ENCODE measurements at regions not wholly inside any gene's neighbourhood (a gene's known extent, or its start where the extent isn't known, plus 50 kb on each side); places are given as distances from the start of the nearest gene placed in this dataset.

DNA sequence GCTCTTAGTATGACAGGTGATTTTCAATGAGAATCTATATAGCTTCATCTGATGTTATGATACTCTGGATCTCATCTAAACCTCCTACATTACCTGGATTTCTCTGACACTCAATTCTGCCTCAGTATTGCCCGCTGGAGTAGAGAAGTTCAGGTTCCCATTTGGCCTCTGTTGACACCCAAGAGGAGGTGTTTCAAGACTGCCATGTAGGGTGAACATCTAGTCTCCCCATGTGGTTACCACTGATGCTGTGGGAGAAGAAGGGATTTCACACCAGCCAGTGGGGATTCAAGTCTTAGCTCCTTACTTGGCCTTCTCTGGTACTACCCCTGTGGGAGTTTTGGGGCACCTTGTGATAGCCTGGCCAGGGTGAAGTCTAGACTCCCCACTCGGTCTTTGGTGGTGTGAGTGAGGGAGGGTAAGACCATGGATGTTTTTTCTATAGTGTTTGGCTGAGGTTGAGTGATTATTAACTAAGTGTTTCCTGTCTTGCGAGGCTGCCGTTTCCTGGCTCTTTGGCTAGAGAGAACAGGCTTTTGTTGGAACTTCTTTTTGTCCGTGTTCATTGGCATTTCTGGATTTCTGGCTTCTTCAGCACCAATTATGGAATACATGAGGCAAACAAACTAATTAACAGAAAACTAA lies 90.7 kb downstream of the RHOU start:
- Histone ChIP-seq H3K4me1 (ENCODE audit: insufficient read depth, low read length) (peaks cover 15% of the 10 kb centered on the region), H3K36me3 (ENCODE audit: insufficient read depth, low read depth, low read length) (no peaks in the 10 kb centered on the region), H3K4me3 (ENCODE audit: low read length) (no peak overlapping the region), H3K27me3 (ENCODE audit: insufficient read depth, low read length) (no peaks in the 10 kb centered on the region), H3K9ac (ENCODE audit: low read depth, low read length) (no peak overlapping the region), H3K27ac (ENCODE audit: low read length) (no peak overlapping the region), H3K9me3 (ENCODE audit: insufficient read depth, low read depth, low read length) (no peaks in the 10 kb centered on the region)

DNA sequence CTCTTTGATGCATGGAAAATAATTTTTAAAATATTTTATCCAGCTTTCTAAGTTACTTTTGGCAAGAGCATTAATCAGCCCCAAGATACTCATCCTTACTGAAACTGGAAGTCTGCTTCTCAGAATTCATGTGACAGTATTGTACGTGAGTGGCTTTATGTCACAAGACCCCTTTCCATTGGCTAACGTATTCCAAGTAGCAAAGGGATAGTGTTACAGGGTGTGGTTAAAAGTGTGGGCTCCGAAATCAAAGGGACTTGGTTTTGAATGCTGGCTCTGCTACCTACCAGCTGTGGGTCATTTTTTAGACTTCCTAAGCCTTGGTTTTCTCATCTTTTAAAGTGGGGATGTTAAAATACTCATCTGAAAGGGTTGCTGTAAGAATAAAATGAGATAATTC lies 91.7 kb downstream of the RHOU start:
- H3K36me3 ChIP-seq (ENCODE audit: insufficient read depth, low read depth, low read length) = no peaks in the 10 kb centered on the region
- H3K27me3 ChIP-seq (ENCODE audit: insufficient read depth, low read length) = no peaks in the 10 kb centered on the region
- no peak overlapping the region for H3K27ac ChIP-seq (ENCODE audit: low read length)
- H3K9ac ChIP-seq (ENCODE audit: low read depth, low read length) = no peak overlapping the region
- H3K9me3 ChIP-seq (ENCODE audit: insufficient read depth, low read depth, low read length) = no peaks in the 10 kb centered on the region
- H3K4me1 ChIP-seq (ENCODE audit: insufficient read depth, low read length) = peaks cover 15% of the 10 kb centered on the region
- no peak overlapping the region; the same call in 1 of the 2 replicates for H3K4me3 ChIP-seq (ENCODE audit: low read length)

DNA sequence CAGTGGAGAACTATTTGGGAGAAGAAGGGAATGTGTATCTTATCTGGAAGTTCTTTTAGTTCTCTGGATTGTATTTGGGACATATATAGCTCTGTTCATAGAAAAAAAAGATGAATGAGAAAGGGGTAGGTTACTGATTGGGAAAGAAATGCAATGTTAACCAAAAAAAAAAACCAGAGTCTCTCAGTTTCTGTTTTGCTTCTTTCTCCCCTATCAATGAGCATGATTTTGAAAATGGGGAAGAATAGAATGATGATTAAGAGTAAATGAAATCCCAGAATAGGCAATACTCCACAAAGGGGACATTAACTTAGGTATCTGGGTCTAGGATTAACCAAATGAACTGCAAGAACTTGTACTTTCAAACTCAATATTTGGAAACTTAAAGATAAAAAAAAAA lies 92.9 kb downstream of the RHOU start:
- H3K27me3 ChIP-seq (ENCODE audit: insufficient read depth, low read length) = no peaks in the 10 kb centered on the region
- H3K27ac ChIP-seq (ENCODE audit: low read length) = no peak overlapping the region
- no peak overlapping the region for H3K4me3 ChIP-seq (ENCODE audit: low read length)
- no peaks in the 10 kb centered on the region for H3K36me3 ChIP-seq (ENCODE audit: insufficient read depth, low read depth, low read length)
- H3K4me1 ChIP-seq (ENCODE audit: insufficient read depth, low read length) = peaks cover 15% of the 10 kb centered on the region
- H3K9ac ChIP-seq (ENCODE audit: low read depth, low read length) = no peak overlapping the region
- no peaks in the 10 kb centered on the region for H3K9me3 ChIP-seq (ENCODE audit: insufficient read depth, low read depth, low read length)

DNA sequence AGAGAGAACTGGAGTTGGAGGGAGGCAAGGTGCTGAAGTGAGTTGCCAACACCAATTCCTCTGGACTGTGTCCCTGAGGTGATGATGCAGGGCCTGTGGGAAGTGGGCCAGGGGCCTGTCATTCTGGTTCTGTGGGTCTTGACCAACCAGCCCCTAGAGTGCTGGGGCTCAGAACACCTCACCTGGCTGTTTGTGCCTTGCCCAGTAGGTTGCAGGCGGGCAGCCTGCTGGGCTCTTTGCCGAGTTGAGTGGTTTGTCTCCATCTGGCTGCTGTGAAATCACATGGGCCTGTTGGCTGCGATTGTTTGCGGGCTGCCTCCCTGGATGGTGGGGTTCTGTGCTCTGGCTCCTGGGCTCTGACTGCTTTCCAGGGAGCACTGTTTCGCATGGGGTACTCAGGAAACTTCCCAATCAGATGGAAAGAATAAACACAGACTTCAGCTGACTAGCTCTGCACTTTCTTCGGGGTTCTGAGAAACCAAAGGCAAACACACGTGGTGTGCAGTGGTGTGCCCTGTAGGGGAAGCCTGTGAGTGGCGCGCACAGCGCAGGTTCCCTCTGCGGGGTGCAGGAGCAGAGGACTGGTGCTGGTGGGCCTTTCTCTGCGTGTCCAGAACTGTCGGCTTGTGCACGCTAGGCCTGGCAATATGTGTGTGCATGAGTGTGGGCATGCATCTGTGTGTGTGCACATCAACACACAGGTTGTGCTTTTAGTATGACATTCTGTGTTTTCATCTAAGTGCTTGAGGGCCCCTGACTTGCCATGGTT lies 95.1 kb downstream of the RHOU start:
- Histone ChIP-seq H3K9ac (ENCODE audit: low read depth, low read length) (no peak overlapping the region), H3K36me3 (ENCODE audit: insufficient read depth, low read depth, low read length) (no peaks in the 10 kb centered on the region), H3K4me1 (ENCODE audit: insufficient read depth, low read length) (peaks cover 15% of the 10 kb centered on the region), H3K4me3 (ENCODE audit: low read length) (no peak overlapping the region), H3K27ac (ENCODE audit: low read length) (no peak overlapping the region), H3K9me3 (ENCODE audit: insufficient read depth, low read depth, low read length) (no peaks in the 10 kb centered on the region), H3K27me3 (ENCODE audit: insufficient read depth, low read length) (no peaks in the 10 kb centered on the region)

DNA sequence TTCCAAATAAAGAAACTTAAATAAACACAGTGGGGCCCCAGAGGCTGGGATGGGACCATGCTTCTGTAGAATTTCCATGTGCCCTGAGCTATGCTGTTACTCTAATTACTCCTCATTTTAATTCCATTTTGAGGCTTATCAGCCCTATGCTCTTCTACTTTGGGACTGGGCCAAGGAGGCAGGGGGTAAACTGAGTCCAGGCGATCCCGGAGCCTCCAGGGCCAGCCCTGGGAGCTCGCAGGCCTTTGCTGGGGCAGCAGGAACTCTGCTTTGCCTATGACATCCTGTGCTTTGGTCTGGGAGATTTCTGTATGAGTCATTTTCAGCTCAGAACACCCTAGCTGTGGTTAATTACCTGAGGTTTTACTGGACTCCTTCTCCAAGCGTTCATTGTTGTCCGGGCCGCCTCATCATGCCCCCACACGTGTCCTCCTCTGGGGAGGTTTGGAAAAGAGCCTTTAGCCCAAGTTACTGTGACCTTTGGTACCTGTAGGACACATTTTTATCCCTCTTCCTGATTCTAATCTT lies 95.7 kb downstream of the RHOU start:
- Histone ChIP-seq H3K9me3 (ENCODE audit: insufficient read depth, low read depth, low read length) (no peaks in the 10 kb centered on the region), H3K27me3 (ENCODE audit: insufficient read depth, low read length) (no peaks in the 10 kb centered on the region), H3K9ac (ENCODE audit: low read depth, low read length) (no peak overlapping the region), H3K36me3 (ENCODE audit: insufficient read depth, low read depth, low read length) (no peaks in the 10 kb centered on the region), H3K4me1 (ENCODE audit: insufficient read depth, low read length) (peaks cover 15% of the 10 kb centered on the region), H3K27ac (ENCODE audit: low read length) (no peak overlapping the region), H3K4me3 (ENCODE audit: low read length) (no peak overlapping the region)

DNA sequence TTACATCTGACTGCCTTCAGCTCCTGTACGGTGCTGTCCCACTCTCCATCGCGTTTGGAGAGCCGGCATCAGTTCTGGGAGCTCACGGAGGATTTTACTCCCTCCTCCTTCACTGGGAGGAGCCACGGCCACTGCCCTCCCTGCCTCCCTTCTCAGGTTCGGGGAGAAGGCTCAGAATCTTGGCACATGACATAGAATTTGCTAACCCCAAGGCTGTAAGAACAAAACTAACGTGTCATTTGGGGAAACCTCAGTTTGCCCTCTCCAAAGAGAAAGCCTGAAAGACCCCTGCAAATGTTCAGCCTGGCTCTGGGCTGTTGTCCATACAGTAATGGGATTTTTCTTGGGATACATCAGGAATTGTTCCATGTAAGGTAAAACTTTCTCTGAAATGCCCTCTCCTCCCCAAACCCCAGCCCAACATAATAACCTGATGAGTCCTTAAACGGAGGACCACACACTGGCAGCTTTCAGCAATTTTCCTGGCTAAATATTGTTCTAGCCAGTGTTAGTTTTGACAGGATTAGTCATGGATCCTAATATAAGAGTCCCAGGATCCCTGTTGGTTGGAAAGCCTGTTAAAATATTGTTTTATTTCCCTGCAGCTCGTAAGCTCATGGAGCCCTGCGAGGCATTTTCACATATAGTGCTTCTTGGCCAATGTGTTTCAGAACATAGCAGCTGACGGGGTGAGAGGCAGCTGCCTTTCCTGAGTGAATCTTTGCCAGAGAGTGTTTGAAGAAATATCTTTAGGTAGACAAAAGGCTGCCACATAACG lies 98.8 kb downstream of the RHOU start:
- Histone ChIP-seq H3K36me3 (ENCODE audit: insufficient read depth, low read depth, low read length) (no peaks in the 10 kb centered on the region), H3K27ac (ENCODE audit: low read length) (no peak overlapping the region), H3K4me1 (ENCODE audit: insufficient read depth, low read length) (peaks cover 6% of the 10 kb centered on the region; the same call in 1 of the 2 replicates), H3K9ac (ENCODE audit: low read depth, low read length) (no peak overlapping the region), H3K9me3 (ENCODE audit: insufficient read depth, low read depth, low read length) (no peaks in the 10 kb centered on the region), H3K27me3 (ENCODE audit: insufficient read depth, low read length) (no peaks in the 10 kb centered on the region), H3K4me3 (ENCODE audit: low read length) (no peak overlapping the region)

DNA sequence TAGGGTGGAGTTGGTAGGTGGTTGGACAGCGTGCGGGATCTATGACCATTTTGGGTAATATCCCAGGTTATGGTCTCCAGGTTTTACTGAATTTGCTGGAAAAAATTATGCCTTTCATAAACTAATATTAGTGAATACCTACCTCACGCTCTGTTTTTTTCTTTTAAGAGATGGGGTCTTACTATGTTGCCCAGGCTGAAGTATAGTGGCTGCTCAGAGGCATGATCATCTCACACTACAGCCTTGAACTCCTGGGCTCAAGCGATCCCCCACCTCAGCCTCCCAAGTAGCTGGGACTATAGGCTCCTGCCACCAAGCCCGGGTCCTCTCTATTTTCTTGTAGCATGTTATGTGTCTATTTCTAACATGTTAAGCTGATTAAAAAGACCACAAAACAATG lies 100.2 kb downstream of the RHOU start:
- Histone ChIP-seq H3K9ac (ENCODE audit: low read depth, low read length) (no peak overlapping the region), H3K27me3 (ENCODE audit: insufficient read depth, low read length) (no peaks in the 10 kb centered on the region), H3K36me3 (ENCODE audit: insufficient read depth, low read depth, low read length) (no peaks in the 10 kb centered on the region), H3K9me3 (ENCODE audit: insufficient read depth, low read depth, low read length) (no peaks in the 10 kb centered on the region), H3K4me1 (ENCODE audit: insufficient read depth, low read length) (no peaks in the 10 kb centered on the region), H3K4me3 (ENCODE audit: low read length) (no peak overlapping the region), H3K27ac (ENCODE audit: low read length) (no peak overlapping the region)

DNA sequence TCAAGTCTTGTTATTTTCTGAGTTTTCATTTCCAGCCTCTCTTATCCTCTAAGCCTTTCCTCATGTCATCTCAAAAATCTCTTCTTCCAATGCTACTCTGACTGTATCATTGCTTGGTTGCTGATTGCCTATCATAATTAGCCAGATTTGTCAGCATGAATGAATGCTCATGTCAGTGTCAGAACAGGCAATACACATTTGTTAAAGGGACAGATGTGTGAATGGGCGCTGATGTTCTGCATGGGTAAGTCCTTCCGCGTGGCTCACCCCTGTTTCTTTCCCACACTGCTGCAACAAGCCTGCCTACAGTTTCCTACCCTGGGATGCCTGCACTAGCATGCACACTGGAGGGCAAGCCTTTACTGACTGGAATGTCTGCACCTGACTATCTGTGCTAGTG lies 100.6 kb downstream of the RHOU start:
- Histone ChIP-seq H3K4me3 (ENCODE audit: low read length) (no peak overlapping the region), H3K4me1 (ENCODE audit: insufficient read depth, low read length) (no peaks in the 10 kb centered on the region), H3K9me3 (ENCODE audit: insufficient read depth, low read depth, low read length) (no peaks in the 10 kb centered on the region), H3K36me3 (ENCODE audit: insufficient read depth, low read depth, low read length) (no peaks in the 10 kb centered on the region), H3K27ac (ENCODE audit: low read length) (no peak overlapping the region), H3K27me3 (ENCODE audit: insufficient read depth, low read length) (no peaks in the 10 kb centered on the region), H3K9ac (ENCODE audit: low read depth, low read length) (no peak overlapping the region)

DNA sequence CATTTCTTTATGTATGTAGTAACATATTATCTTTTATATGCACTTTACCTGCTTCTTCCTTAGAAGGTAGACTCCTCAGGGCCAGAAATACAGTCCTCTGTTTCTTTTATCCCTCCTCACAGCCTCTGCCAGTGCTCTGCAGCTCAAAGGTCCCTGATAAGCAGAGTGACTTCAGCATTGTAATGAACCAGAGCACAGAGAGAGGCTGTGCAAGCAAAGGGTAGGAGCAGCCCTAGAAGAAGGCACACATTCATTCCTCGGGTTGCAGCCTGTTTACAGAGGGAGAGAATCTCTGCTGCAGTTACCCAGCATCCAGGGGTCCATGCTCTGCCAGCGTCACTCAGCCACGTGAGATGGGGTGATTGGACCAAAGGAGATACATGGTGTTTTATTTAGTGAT lies 101.1 kb downstream of the RHOU start:
- no peaks in the 10 kb centered on the region for H3K9me3 ChIP-seq (ENCODE audit: insufficient read depth, low read depth, low read length)
- H3K36me3 ChIP-seq (ENCODE audit: insufficient read depth, low read depth, low read length) = no peaks in the 10 kb centered on the region
- H3K27ac ChIP-seq (ENCODE audit: low read length) = no peak overlapping the region
- H3K4me3 ChIP-seq (ENCODE audit: low read length) = no peak overlapping the region
- H3K4me1 ChIP-seq (ENCODE audit: insufficient read depth, low read length) = no peaks in the 10 kb centered on the region
- no peak overlapping the region for H3K9ac ChIP-seq (ENCODE audit: low read depth, low read length)
- no peaks in the 10 kb centered on the region for H3K27me3 ChIP-seq (ENCODE audit: insufficient read depth, low read length)

DNA sequence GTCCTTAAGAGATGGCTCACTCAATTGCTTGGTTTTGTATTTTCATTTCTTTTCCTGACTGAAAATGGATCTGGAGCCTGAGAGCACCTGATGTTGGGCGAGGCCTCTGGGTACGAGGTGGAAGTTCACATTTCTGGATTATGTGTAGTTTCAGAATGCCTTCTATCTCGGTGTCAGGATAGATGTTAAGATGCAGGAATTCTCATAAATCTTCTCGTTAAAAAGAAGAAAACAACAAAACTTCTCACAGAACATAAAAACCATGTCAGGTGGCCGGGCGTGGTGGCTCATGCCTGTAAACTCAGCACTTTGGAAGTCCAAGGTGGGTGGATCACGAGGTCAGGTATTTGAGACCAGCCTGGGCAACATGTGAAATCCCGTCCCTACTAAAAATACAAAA lies 101.8 kb downstream of the RHOU start:
- Histone ChIP-seq H3K27ac (ENCODE audit: low read length) (no peak overlapping the region), H3K4me3 (ENCODE audit: low read length) (no peak overlapping the region), H3K9me3 (ENCODE audit: insufficient read depth, low read depth, low read length) (no peaks in the 10 kb centered on the region), H3K36me3 (ENCODE audit: insufficient read depth, low read depth, low read length) (no peaks in the 10 kb centered on the region), H3K9ac (ENCODE audit: low read depth, low read length) (no peak overlapping the region), H3K4me1 (ENCODE audit: insufficient read depth, low read length) (0 out of 2 replicates have a peak, but pooled peaks cover 2% of the 10 kb centered on the region), H3K27me3 (ENCODE audit: insufficient read depth, low read length) (no peaks in the 10 kb centered on the region)

DNA sequence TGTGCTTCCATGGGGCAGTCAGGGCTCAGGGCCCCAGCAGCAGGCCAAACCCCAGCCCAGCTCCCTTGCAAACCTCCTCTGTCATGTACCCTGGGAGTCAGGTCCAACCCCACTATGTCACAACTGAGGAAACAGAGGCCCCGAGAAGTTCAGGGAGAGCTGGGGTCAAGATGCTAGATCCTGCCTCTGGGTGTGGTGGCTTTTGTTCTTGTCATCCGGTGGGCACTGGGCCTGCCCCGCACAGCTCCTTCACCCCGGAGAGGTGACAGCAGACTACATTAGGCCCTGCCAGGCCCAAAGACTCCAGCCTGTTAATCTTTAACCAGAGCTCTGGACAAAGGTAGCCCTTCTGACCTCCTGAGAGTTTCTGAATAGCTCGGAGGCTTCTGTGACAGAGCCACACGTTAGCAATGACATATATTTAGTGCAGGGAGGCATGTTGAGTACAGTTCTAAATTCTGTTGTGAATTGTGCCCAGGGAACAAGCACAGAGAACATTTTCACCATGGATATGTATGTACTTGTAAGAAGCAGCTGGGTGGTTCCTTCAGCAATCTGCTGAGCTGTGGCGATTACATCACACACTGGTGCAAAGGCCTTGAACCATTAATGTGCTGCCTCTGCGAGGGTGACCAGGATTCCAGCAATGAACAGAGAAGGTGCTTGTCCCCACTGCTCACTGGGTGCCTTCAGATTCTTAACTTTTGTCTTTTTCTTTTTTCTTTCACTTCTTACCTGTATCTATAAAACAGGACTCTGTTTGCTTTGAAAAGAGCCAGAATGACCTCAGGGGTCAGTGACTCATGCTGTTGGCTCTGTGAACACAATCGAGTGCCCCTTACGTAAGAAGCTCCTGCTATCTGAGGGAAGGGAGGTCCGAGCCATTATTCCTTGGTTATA lies 102.8 kb downstream of the RHOU start:
- Histone ChIP-seq H3K9me3 (ENCODE audit: insufficient read depth, low read depth, low read length) (peaks cover 7% of the 10 kb centered on the region; the same call in 1 of the 2 replicates), H3K9ac (ENCODE audit: low read depth, low read length) (no peak overlapping the region), H3K36me3 (ENCODE audit: insufficient read depth, low read depth, low read length) (no peaks in the 10 kb centered on the region), H3K4me3 (ENCODE audit: low read length) (no peak overlapping the region), H3K27me3 (ENCODE audit: insufficient read depth, low read length) (no peaks in the 10 kb centered on the region), H3K27ac (ENCODE audit: low read length) (no peak overlapping the region), H3K4me1 (ENCODE audit: insufficient read depth, low read length) (0 out of 2 replicates have a peak, but pooled peaks cover 5% of the 10 kb centered on the region)
